Transverse colon (tissue), 3 donors: ENCODE measurements at regions not wholly inside any gene's neighbourhood (a gene's known extent, or its start where the extent isn't known, plus 50 kb on each side); places are given as distances from the start of the nearest gene placed in this dataset.

ENCODE experiments used
- EP300 ChIP-seq: sonication (generic); formaldehyde crosslinking; IDR thresholded peaks from one replicate; pipeline ENCODE4 v1.6.1; 2017; ENCODE audit warnings: antibody characterized with exemption, low read depth
- POLR2A ChIP-seq: fragments of 450-650 bp; IDR thresholded peaks from one replicate; pipeline ENCODE4 v1.6.1; 2016; ENCODE audit warnings: antibody characterized with exemption, mild to moderate bottlenecking, moderate library complexity
- TF ChIP-seq, protein P1 (sequence below), 5 experiments: fragments of 200-600 bp in 3 of 5; fragments of 450-650 bp in 2 of 5; sonication (generic) in 3 of 5; IDR thresholded peaks; 1 replicate in 2 of 5; 2 replicates in 3 of 5; pipeline ENCODE4 v1.5.1; 2016 to 2017; ENCODE audit warnings: antibody characterized with exemption in 5 of 5, inconsistent platforms in 3 of 5, mild to moderate bottlenecking in 2 of 5, moderate library complexity in 1 of 5

DNA sequence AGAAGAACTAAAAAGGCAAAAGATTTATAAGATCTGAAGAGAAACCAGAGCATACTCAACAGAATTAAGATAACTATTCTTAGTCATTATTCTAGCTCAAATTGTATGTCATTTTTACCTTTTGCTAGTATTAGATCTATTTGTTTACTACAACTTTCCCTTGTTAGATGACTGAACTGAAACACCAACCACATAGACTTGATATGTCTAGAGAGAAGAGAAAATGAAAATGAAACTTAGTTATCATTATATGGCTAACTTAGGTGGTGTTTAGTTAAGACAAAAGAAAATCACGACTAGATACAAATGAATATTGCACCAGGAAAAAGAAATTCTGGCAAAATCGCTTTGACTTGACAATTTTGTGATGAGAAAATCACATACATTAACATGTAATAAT lies 690.8 kb downstream of the PCDH18 start:
- TF ChIP-seq, protein P1, sequence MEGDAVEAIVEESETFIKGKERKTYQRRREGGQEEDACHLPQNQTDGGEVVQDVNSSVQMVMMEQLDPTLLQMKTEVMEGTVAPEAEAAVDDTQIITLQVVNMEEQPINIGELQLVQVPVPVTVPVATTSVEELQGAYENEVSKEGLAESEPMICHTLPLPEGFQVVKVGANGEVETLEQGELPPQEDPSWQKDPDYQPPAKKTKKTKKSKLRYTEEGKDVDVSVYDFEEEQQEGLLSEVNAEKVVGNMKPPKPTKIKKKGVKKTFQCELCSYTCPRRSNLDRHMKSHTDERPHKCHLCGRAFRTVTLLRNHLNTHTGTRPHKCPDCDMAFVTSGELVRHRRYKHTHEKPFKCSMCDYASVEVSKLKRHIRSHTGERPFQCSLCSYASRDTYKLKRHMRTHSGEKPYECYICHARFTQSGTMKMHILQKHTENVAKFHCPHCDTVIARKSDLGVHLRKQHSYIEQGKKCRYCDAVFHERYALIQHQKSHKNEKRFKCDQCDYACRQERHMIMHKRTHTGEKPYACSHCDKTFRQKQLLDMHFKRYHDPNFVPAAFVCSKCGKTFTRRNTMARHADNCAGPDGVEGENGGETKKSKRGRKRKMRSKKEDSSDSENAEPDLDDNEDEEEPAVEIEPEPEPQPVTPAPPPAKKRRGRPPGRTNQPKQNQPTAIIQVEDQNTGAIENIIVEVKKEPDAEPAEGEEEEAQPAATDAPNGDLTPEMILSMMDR (IDR thresholded peaks at IDR 0.05) = no peak
- TF ChIP-seq POLR2A = no peak
- no peak for TF ChIP-seq EP300
